GM12878 (cell line): ENCODE measurements at regions not wholly inside any gene's neighbourhood (a gene's known extent, or its start where the extent isn't known, plus 50 kb on each side); places are given as distances from the start of the nearest gene placed in this dataset.

ENCODE experiments used
- EZH2 ChIP-seq: IDR thresholded peaks from 2 replicates; pipeline ENCODE4 v1.6.1; 2012; ENCODE audit warnings: low read depth, mild to moderate bottlenecking, control low read depth, inconsistent platforms, low read length, borderline replicate concordance; ENCODE audit not compliant: control insufficient read depth
- FOXK2 ChIP-seq: fragments of 450-650 bp; IDR thresholded peaks from 2 replicates; pipeline ENCODE4 v1.6.1; 2017; ENCODE audit warnings: mild to moderate bottlenecking, moderate library complexity
- GABPA ChIP-seq: IDR thresholded peaks from 2 replicates; pipeline ENCODE4 v1.6.1; 2014; ENCODE audit warnings: antibody characterized with exemption, low read depth, mild to moderate bottlenecking, inconsistent platforms
- JUND ChIP-seq: IDR thresholded peaks from 2 replicates; pipeline ENCODE4 v1.6.1; 2012; ENCODE audit warnings: low read depth, mild to moderate bottlenecking, low read length, improper control_type of control experiment, moderate library complexity
- MXI1 ChIP-seq: fragments of 150-350 bp; IDR thresholded peaks from 2 replicates; pipeline ENCODE4 v1.6.1; 2011; ENCODE audit warnings: low read depth, mild to moderate bottlenecking, inconsistent platforms, low read length, improper control_type of control experiment
- MYC ChIP-seq: IDR thresholded peaks from 2 replicates; pipeline ENCODE4 v1.6.1; 2011; ENCODE audit warnings: mild to moderate bottlenecking, low read length, moderate library complexity, inconsistent platforms; ENCODE audit not compliant: insufficient read depth, insufficient replicate concordance, insufficient read length, severe bottlenecking
- POLR2A ChIP-seq: IDR thresholded peaks from 2 replicates; pipeline ENCODE4 v1.6.1; 2011; ENCODE audit warnings: low read depth, mild to moderate bottlenecking, low read length
- RAD21 ChIP-seq: IDR thresholded peaks from 2 replicates; pipeline ENCODE4 v1.6.1; 2011; ENCODE audit warnings: mild to moderate bottlenecking, low read depth, low read length, moderate library complexity; ENCODE audit not compliant: insufficient read depth
- SREBF1 ChIP-seq: IDR thresholded peaks from 2 replicates; pipeline ENCODE4 v1.6.1; 2012; ENCODE audit warnings: mild to moderate bottlenecking, low read length
- TCF12 ChIP-seq: IDR thresholded peaks from 2 replicates; pipeline ENCODE4 v1.6.1; 2011; ENCODE audit warnings: low read depth, mild to moderate bottlenecking, low read length
- ZNF384 ChIP-seq: IDR thresholded peaks from 2 replicates; pipeline ENCODE4 v1.6.1; 2012; ENCODE audit warnings: low read depth, mild to moderate bottlenecking, low read length, improper control_type of control experiment, borderline replicate concordance
- TF ChIP-seq, protein P1 (sequence below): fragments of 150-350 bp; IDR thresholded peaks from 2 replicates; pipeline ENCODE4 v1.6.1; 2014; ENCODE audit warnings: mild to moderate bottlenecking, low read depth, low read length
- TF ChIP-seq, protein P2 (sequence below), 3 experiments: IDR thresholded peaks in 2 of 3; conservative IDR thresholded peaks in 1 of 3; 2 replicates each; pipeline ENCODE4 v1.5.1; 2011; ENCODE audit warnings: low read depth in 3 of 3, low read length in 3 of 3, mild to moderate bottlenecking in 3 of 3, control low read depth in 2 of 3, moderate library complexity in 2 of 3, inconsistent platforms in 1 of 3, mixed read lengths in 1 of 3; ENCODE audit not compliant: control insufficient read depth in 2 of 3, insufficient read depth in 1 of 3; ENCODE audit errors: extremely low read depth in 1 of 3

DNA sequence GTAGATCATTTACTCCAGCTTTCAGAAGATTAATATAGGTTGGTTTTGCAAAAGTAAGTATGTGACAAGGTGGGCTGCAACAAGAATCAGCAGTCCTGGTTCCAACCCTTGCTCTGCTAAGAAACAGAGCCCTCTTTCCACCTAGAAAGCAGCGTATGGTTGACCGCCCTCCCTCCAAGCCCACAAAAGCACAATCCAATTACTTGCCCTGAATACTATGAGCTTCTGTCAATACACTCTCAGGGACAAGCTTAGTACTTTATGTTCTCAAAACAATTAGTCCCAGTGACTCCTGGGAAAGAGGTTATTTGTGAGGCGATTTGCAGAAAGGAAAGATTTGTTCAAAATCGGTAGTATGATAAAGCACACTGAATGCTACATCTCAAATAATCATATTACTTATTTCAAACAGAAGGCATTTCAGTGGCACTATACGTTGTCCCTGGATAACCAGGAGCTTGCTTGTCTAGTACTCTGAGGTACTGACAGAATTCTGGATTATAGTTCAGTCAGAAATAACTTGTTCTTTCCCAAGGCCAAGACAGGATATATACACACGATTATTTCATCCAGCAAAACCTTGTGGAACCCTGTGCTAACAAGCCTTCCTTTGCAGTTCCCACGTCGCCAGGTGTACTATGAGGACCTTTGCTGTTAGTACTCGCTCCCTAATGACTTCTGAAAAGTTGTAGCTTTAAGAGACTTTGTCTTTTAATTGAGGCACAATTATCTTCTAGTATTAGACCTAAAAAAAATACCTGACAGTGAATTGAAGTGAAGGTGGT, 96.9 kb upstream of the ADTRP start:
- TF ChIP-seq FOXK2: no peak
- TF ChIP-seq RAD21: no peak
- TF ChIP-seq, protein P1, sequence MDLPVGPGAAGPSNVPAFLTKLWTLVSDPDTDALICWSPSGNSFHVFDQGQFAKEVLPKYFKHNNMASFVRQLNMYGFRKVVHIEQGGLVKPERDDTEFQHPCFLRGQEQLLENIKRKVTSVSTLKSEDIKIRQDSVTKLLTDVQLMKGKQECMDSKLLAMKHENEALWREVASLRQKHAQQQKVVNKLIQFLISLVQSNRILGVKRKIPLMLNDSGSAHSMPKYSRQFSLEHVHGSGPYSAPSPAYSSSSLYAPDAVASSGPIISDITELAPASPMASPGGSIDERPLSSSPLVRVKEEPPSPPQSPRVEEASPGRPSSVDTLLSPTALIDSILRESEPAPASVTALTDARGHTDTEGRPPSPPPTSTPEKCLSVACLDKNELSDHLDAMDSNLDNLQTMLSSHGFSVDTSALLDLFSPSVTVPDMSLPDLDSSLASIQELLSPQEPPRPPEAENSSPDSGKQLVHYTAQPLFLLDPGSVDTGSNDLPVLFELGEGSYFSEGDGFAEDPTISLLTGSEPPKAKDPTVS: no peak
- TF ChIP-seq EZH2: no peak
- TF ChIP-seq MYC: no peak
- no peak for TF ChIP-seq POLR2A
- TF ChIP-seq, protein P2, sequence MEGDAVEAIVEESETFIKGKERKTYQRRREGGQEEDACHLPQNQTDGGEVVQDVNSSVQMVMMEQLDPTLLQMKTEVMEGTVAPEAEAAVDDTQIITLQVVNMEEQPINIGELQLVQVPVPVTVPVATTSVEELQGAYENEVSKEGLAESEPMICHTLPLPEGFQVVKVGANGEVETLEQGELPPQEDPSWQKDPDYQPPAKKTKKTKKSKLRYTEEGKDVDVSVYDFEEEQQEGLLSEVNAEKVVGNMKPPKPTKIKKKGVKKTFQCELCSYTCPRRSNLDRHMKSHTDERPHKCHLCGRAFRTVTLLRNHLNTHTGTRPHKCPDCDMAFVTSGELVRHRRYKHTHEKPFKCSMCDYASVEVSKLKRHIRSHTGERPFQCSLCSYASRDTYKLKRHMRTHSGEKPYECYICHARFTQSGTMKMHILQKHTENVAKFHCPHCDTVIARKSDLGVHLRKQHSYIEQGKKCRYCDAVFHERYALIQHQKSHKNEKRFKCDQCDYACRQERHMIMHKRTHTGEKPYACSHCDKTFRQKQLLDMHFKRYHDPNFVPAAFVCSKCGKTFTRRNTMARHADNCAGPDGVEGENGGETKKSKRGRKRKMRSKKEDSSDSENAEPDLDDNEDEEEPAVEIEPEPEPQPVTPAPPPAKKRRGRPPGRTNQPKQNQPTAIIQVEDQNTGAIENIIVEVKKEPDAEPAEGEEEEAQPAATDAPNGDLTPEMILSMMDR (IDR thresholded peaks at IDR 0.05 in 2 of 3, conservative IDR thresholded peaks at IDR 0.05 in 1 of 3; ENCODE audit: control insufficient read depth in 2 of 3, extremely low read depth in 1 of 3, insufficient read depth in 1 of 3, low read depth in 3 of 3, low read length in 3 of 3): no peak
- TF ChIP-seq GABPA: no peak
- TF ChIP-seq JUND: no peak
- TF ChIP-seq MXI1: no peak
- TF ChIP-seq SREBF1: no peak
- TF ChIP-seq TCF12: no peak
- TF ChIP-seq ZNF384: no peak
